HL-60 (cell line): ENCODE measurements at regions not wholly inside any gene's neighbourhood (a gene's known extent, or its start where the extent isn't known, plus 50 kb on each side); places are given as distances from the start of the nearest gene placed in this dataset.

ENCODE experiments used
- DNase-seq, 2 experiments: peaks; one replicate each; pipeline ENCODE4 v3.0.0-alpha.2; 2010 to 2020; ENCODE audit warnings: low read depth in 1 of 2, low spot score in 1 of 2
- H3K27ac ChIP-seq: fragments of 250-450 bp; sonication (Bioruptor Pico); replicated peaks from 2 replicates; pipeline ENCODE4 v1.5.1; 2020; ENCODE audit warnings: mild to moderate bottlenecking, moderate library complexity
- H3K27me3 ChIP-seq: fragments of 250-450 bp; sonication (Bioruptor Pico); 2 replicates; pipeline ENCODE4 v1.5.1; 2021; ENCODE audit warnings: mild to moderate bottlenecking, moderate library complexity; ENCODE audit not compliant: insufficient read depth, poor library complexity, severe bottlenecking
- H3K4me3 ChIP-seq: replicated peaks from 2 replicates; pipeline ENCODE4 v1.5.1; 2011; ENCODE audit warnings: mild to moderate bottlenecking, control low read depth, low read length; ENCODE audit not compliant: insufficient read depth
- GABPA ChIP-seq: IDR thresholded peaks from 2 replicates; pipeline ENCODE4 v1.6.1; 2012; ENCODE audit warnings: low read depth
- POLR2AphosphoS5 ChIP-seq: IDR thresholded peaks from 2 replicates; pipeline ENCODE4 v1.6.1; 2012; ENCODE audit warnings: low read depth
- SPI1 ChIP-seq: IDR thresholded peaks from 2 replicates; pipeline ENCODE4 v1.6.1; 2012; ENCODE audit warnings: low read depth, mild to moderate bottlenecking, borderline replicate concordance
- TF ChIP-seq, protein P1 (sequence below): IDR thresholded peaks from 2 replicates; pipeline ENCODE4 v1.6.1; 2012; ENCODE audit warnings: low read depth; ENCODE audit not compliant: insufficient replicate concordance
- TF ChIP-seq, protein P2 (sequence below): IDR thresholded peaks from one replicate; pipeline ENCODE4 v1.5.1; 2011; ENCODE audit warnings: low read length, control low read depth, inconsistent platforms; ENCODE audit not compliant: insufficient read depth

DNA sequence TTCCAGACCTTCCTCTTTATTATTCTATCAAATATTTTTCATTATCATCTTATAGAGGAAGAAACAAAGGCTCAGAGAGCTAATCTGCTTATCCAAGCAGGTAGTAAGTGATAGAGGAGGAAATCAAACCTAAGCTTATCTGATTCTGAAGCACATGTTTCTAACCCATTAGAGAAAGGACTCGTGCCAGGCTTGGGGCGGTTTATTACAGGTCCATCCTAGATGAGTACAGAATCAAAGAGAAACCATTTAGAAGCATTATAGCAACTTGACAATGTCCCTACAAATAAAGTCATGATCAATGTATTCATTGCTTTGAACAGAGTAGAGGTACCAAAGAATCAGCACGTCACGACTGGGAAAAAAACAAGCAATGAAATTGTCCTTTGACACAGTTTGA, 303.0 kb downstream of the CYRIA start:
- TF ChIP-seq, protein P1, sequence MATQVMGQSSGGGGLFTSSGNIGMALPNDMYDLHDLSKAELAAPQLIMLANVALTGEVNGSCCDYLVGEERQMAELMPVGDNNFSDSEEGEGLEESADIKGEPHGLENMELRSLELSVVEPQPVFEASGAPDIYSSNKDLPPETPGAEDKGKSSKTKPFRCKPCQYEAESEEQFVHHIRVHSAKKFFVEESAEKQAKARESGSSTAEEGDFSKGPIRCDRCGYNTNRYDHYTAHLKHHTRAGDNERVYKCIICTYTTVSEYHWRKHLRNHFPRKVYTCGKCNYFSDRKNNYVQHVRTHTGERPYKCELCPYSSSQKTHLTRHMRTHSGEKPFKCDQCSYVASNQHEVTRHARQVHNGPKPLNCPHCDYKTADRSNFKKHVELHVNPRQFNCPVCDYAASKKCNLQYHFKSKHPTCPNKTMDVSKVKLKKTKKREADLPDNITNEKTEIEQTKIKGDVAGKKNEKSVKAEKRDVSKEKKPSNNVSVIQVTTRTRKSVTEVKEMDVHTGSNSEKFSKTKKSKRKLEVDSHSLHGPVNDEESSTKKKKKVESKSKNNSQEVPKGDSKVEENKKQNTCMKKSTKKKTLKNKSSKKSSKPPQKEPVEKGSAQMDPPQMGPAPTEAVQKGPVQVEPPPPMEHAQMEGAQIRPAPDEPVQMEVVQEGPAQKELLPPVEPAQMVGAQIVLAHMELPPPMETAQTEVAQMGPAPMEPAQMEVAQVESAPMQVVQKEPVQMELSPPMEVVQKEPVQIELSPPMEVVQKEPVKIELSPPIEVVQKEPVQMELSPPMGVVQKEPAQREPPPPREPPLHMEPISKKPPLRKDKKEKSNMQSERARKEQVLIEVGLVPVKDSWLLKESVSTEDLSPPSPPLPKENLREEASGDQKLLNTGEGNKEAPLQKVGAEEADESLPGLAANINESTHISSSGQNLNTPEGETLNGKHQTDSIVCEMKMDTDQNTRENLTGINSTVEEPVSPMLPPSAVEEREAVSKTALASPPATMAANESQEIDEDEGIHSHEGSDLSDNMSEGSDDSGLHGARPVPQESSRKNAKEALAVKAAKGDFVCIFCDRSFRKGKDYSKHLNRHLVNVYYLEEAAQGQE, result no peak
- no peak for TF ChIP-seq POLR2AphosphoS5
- TF ChIP-seq SPI1, result no peak
- TF ChIP-seq GABPA, result no peak
- TF ChIP-seq, protein P2, sequence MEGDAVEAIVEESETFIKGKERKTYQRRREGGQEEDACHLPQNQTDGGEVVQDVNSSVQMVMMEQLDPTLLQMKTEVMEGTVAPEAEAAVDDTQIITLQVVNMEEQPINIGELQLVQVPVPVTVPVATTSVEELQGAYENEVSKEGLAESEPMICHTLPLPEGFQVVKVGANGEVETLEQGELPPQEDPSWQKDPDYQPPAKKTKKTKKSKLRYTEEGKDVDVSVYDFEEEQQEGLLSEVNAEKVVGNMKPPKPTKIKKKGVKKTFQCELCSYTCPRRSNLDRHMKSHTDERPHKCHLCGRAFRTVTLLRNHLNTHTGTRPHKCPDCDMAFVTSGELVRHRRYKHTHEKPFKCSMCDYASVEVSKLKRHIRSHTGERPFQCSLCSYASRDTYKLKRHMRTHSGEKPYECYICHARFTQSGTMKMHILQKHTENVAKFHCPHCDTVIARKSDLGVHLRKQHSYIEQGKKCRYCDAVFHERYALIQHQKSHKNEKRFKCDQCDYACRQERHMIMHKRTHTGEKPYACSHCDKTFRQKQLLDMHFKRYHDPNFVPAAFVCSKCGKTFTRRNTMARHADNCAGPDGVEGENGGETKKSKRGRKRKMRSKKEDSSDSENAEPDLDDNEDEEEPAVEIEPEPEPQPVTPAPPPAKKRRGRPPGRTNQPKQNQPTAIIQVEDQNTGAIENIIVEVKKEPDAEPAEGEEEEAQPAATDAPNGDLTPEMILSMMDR, result no peak

DNA sequence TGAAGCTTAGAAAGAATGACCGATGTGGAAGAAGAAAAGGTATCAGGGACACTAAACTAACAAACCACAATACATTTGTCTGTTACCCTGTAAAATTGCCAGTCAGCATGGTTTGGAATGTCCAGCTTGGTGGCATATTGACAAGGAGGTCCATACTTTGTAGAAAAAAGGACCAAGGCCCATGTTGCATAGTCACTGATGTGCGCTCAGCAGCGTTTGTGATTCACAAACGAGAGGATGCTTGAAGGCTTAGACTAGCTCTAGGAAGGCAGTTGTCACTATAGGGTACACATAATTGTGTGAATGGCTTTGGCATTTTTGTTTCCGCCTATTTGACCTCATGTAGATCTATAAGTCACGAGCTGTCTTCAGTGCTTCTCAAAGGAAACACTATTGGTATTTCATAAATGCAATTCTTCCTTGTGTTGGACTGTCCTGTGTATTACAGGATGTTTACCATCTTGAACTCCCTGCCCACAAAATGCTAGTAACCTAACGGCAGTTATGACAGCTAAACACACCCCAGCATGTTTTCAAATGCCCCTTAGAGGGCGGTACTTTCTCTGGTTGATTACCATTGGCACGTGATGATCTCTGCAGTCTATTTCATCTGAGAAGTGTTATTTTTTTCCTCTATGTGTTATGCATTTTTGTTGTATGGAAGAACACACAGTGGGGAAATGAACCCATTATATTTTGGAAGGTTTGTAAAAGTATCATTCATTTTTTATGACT, 304.2 kb downstream of the CYRIA start:
- Histone ChIP-seq H3K4me3 (no peak overlapping the region), H3K27me3 (no peaks in the 10 kb centered on the region), H3K27ac (no peak overlapping the region)
- DNase-seq, result no peak
- TF ChIP-seq, protein P2, result no peak
- TF ChIP-seq SPI1 (no peak), POLR2AphosphoS5 (no peak), GABPA (no peak)
- TF ChIP-seq, protein P1, result no peak

More for the DNA sequence above, 303.0 kb downstream of the CYRIA start:
- no peak overlapping the region for H3K27ac ChIP-seq
- H3K27me3 ChIP-seq, result no peaks in the 10 kb centered on the region
- DNase-seq, result no peak
- H3K4me3 ChIP-seq, result no peak overlapping the region

DNA sequence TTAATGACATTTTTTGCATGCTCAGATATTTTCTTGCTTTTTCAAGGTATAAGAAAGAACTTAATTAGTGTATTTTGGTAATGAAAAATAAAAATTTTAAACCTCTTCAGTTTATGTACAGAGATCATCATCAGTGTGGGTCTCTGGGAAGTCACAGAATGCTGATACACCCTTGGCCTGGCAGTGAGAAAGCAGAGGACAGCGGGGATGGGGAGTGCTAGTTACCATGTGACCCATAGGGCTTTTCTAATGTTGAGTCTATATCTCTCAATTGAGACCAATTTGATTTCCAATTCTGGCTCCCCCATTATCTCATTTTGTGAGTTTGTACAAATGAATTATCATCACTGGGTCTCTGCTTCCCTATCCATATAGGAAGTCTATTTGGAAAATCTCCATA, 305.7 kb downstream of the CYRIA start:
- no peak for DNase-seq
- Histone ChIP-seq H3K27ac (no peak overlapping the region), H3K4me3 (no peak overlapping the region), H3K27me3 (no peaks in the 10 kb centered on the region)
- TF ChIP-seq, protein P1, result no peak
- TF ChIP-seq, protein P2, result no peak
- TF ChIP-seq POLR2AphosphoS5 (no peak), GABPA (no peak), SPI1 (no peak)
